GM20000 (cell line): ENCODE measurements at regions not wholly inside any gene's neighbourhood (a gene's known extent, or its start where the extent isn't known, plus 50 kb on each side); places are given as distances from the start of the nearest gene placed in this dataset.

ENCODE experiments used
- DNase-seq: peaks from one replicate; pipeline ENCODE4 v3.0.0; 2012; ENCODE audit warnings: low spot score
- TF ChIP-seq, protein P1 (sequence below): IDR thresholded peaks from 2 replicates; pipeline ENCODE4 v1.5.1; 2012; ENCODE audit warnings: mild to moderate bottlenecking, control low read depth; ENCODE audit errors: extremely low read depth, missing control alignments

DNA sequence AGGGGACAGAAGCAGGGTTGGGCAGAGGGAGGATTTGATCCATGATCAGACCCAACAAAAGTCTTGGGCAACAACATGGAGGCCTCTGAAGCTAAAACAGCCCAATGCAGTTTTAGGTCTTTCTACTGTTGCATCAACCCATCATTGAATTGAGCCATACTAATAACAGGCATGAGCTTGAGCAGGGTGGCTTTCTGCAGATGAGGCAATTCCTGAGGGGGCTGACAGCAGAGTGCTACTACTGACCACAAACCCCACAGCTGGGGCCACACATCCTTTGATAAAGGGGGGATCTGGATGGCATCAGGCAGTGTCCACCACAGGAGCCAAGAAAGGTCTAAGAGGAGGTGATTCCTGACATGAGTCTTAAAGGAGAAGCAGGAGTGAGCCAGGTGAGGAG, 517.0 kb upstream of the PPP2R3A start:
- TF ChIP-seq, protein P1, sequence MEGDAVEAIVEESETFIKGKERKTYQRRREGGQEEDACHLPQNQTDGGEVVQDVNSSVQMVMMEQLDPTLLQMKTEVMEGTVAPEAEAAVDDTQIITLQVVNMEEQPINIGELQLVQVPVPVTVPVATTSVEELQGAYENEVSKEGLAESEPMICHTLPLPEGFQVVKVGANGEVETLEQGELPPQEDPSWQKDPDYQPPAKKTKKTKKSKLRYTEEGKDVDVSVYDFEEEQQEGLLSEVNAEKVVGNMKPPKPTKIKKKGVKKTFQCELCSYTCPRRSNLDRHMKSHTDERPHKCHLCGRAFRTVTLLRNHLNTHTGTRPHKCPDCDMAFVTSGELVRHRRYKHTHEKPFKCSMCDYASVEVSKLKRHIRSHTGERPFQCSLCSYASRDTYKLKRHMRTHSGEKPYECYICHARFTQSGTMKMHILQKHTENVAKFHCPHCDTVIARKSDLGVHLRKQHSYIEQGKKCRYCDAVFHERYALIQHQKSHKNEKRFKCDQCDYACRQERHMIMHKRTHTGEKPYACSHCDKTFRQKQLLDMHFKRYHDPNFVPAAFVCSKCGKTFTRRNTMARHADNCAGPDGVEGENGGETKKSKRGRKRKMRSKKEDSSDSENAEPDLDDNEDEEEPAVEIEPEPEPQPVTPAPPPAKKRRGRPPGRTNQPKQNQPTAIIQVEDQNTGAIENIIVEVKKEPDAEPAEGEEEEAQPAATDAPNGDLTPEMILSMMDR = no peak
- no peak for DNase-seq

DNA sequence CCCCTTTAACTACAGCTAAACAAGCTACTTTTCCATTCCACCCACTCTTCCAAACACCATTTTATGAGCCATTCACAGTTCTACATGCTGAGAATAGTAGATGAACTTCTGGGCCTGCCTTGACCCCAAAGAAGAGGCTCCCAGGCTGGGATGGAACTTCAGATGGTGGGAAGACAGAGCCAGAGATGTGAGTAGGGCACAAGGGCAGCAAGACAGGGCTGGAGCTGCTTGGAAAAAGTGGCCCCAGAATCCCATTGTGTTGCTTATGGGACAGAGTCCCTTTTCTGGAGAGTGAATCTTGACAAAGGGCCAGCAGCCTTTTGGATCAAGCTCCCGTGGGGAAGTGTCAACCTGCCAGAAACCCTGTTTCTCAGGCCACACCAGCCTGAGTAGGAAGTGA, 516.5 kb upstream of the PPP2R3A start:
- TF ChIP-seq, protein P1 = no peak
- no peak for DNase-seq

DNA sequence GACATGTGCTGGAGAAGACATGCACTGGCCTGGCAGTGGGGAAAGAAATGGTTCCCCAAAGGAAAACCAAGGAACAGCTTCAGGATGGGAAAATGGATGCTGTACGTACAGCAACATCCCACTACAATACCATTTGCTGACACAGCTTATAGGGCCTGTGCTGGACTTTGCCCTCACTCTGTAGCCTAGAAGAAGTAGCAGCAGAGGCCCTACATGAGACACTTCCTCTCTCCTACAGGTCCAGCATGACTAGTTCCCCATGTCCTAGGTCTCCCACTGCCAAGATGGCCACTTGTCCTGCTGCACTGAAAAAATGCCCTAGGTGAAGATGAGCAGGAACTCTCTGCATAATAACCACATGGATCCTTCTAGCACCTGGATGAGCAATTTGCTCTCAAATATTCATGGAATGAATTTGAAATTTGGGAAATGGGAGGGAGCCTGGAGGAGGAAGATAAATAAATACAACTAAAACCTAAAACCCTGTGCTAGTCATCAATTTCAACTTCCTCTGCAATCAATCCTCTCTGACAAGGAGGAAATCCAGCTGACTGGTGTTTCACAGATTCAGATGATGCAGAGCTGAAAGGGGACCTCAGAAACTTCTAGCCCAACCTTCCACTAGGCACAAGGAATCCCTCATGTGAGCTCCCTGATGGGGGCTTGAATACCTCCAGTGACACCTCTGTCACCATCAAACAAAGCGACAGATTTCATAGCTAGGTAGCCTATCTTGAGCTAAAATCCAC, 514.3 kb upstream of the PPP2R3A start:
- no peak for DNase-seq
- TF ChIP-seq, protein P1 = no peak

DNA sequence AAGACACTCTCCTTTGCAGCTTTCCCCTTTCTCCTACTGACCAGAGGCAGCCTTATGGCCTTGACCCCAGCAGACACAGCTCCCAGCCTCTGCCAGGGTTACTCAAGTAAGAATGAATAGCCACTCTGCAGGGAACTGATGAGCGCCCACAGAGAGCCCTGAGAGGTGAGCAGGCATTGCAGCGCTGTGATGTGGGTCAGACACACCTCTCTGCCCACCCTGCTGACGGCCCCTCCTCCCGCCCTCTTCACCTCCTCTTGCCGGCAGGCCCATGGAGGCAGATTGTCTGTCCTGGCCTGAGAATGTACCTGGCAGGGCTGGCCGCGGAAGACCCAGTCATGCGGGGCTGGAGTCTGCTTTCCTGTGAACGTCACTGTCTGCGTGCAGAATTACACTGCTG, 512.6 kb upstream of the PPP2R3A start:
- TF ChIP-seq, protein P1 = no peak
- DNase-seq = no peak

DNA sequence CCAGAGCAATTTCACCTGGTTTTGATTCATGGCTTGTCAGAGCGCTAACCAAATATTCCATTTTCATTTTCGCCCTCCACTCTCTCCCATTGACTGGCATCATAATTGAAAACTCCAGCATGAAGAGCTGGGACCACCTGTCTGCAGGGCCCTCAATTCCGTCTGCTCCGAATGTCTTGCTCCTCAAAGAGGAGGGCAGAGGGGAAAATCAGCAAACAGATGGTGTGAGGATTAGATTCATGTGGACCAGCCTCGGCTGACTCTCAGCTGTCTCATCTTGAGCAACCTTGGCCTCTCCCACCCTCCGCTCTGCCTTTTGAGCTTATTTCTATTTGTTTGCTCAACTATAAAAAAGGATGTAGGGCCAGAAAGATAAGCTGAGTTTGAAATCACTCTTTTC, 512.2 kb upstream of the PPP2R3A start:
- DNase-seq = no peak
- TF ChIP-seq, protein P1 = no peak

DNA sequence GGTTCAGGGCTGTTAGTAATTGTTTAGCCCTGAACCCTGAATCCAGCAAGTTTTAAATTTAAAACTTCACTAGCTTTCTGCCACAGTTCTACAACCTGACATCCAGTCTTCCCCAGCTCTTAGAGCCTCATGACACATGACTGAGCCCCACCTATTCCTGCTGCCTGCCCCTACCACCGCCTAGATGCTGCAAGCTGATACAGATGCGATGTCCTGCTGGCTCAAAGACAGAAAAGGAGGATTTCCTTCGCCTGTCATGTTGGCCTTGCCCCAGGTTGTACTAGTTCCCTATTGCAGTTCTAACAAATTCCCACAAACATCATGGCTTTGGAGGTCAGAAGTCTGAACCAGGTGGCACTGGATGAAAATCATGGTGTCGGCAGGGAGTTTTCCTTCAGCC, 510.6 kb upstream of the PPP2R3A start:
- TF ChIP-seq, protein P1 = no peak

DNA sequence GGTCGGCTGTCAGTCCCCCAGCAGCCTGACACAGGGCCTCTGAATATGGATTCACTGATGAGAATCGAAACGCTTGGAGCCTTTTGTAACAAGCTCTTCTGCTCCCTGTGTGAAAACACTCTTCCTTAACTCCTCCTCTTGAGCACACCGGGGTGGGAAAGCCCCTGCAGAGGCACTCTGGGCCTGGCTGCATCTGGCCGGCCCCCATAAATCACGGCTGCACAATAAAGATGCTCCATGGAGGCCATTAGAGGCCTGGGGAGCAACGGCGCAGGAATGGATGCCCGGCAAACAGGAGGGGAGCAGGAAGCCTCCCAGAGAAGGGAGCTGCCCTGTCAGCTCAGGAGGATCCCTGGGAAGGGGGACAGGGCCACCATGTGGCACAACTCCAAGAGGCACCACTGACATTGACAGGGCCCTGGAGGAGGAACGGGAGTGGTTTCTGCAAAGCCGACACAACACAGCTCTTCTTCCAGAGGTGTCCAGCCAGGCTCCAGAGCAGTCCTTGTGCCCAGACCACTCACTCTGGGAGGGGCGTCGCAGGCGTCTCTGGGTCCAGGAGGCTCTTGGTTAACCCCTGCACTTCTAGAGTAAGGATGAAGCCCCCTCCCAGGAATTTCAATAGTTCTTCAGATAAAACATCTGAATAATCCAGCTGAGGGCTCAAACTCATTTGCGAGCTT, 509.3 kb upstream of the PPP2R3A start:
- no peak for DNase-seq
- TF ChIP-seq, protein P1 = no peak

More for the DNA sequence above, 510.6 kb upstream of the PPP2R3A start:
- DNase-seq = no peak
